Ishikawa (cell line): ENCODE measurements at regions not wholly inside any gene's neighbourhood (a gene's known extent, or its start where the extent isn't known, plus 50 kb on each side); places are given as distances from the start of the nearest gene placed in this dataset.

Source experiments
- CEBPB ChIP-seq: IDR thresholded peaks from 2 replicates; pipeline ENCODE4 v1.6.1; 2012
- CREB1 ChIP-seq: IDR thresholded peaks from 2 replicates; pipeline ENCODE4 v1.6.1; 2012; ENCODE audit warnings: low read depth
- EGR1 ChIP-seq: IDR thresholded peaks from 2 replicates; pipeline ENCODE4 v1.6.1; 2012
- EP300 ChIP-seq: IDR thresholded peaks from 2 replicates; pipeline ENCODE4 v1.6.1; 2012; ENCODE audit warnings: borderline replicate concordance
- FOXM1 ChIP-seq: IDR thresholded peaks from 2 replicates; pipeline ENCODE4 v1.6.1; 2012; ENCODE audit warnings: low read depth, borderline replicate concordance
- NFIC ChIP-seq: IDR thresholded peaks from 2 replicates; pipeline ENCODE4 v1.6.1; 2012
- RAD21 ChIP-seq: IDR thresholded peaks from 2 replicates; pipeline ENCODE4 v1.6.1; 2012; ENCODE audit warnings: low read depth
- TAF1 ChIP-seq: IDR thresholded peaks from 2 replicates; pipeline ENCODE4 v1.6.1; 2012; ENCODE audit warnings: low read depth, mild to moderate bottlenecking
- TCF12 ChIP-seq: IDR thresholded peaks from 2 replicates; pipeline ENCODE4 v1.6.1; 2012; ENCODE audit warnings: low read depth
- TEAD4 ChIP-seq: IDR thresholded peaks from 2 replicates; pipeline ENCODE4 v1.6.1; 2012
- YY1 ChIP-seq: IDR thresholded peaks from 2 replicates; pipeline ENCODE4 v1.6.1; 2012; ENCODE audit warnings: low read depth
- ZBTB7A ChIP-seq: IDR thresholded peaks from 2 replicates; pipeline ENCODE4 v1.6.1; 2012; ENCODE audit warnings: low read depth
- TF ChIP-seq, protein P1 (sequence below): IDR thresholded peaks from 2 replicates; pipeline ENCODE4 v1.6.1; 2012; ENCODE audit warnings: low read depth, mild to moderate bottlenecking
- TF ChIP-seq, protein P2 (sequence below): IDR thresholded peaks from 2 replicates; pipeline ENCODE4 v1.6.1; 2012
- TF ChIP-seq, protein P3 (sequence below): IDR thresholded peaks from 2 replicates; pipeline ENCODE4 v1.6.1; 2012

DNA sequence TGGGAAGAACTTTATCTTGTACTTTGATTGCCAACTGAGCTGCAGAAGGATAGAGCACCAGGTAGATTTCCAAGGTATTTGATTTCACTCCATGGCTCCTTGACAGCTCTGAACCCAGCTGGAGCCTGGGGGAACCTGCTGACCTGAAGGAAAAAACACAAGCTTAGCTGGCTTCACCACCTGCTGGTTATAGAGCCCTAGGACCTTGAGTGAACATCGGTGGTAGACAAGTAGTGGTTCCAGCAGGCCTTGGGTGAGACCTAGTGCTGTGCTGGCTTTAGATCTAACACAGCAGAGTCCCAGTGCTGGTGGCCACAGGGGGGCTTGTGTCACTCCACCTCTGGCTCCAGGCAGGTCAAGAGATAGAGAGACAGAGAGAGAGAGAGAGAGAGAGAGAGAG is 1102.6 kb downstream of the ADGRL3 start:
- TF ChIP-seq, protein P1, sequence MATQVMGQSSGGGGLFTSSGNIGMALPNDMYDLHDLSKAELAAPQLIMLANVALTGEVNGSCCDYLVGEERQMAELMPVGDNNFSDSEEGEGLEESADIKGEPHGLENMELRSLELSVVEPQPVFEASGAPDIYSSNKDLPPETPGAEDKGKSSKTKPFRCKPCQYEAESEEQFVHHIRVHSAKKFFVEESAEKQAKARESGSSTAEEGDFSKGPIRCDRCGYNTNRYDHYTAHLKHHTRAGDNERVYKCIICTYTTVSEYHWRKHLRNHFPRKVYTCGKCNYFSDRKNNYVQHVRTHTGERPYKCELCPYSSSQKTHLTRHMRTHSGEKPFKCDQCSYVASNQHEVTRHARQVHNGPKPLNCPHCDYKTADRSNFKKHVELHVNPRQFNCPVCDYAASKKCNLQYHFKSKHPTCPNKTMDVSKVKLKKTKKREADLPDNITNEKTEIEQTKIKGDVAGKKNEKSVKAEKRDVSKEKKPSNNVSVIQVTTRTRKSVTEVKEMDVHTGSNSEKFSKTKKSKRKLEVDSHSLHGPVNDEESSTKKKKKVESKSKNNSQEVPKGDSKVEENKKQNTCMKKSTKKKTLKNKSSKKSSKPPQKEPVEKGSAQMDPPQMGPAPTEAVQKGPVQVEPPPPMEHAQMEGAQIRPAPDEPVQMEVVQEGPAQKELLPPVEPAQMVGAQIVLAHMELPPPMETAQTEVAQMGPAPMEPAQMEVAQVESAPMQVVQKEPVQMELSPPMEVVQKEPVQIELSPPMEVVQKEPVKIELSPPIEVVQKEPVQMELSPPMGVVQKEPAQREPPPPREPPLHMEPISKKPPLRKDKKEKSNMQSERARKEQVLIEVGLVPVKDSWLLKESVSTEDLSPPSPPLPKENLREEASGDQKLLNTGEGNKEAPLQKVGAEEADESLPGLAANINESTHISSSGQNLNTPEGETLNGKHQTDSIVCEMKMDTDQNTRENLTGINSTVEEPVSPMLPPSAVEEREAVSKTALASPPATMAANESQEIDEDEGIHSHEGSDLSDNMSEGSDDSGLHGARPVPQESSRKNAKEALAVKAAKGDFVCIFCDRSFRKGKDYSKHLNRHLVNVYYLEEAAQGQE = no peak
- TF ChIP-seq ZBTB7A (no peak), CREB1 (no peak), RAD21 (no peak), FOXM1 (no peak), EP300 (no peak), EGR1 (no peak), NFIC (no peak), CEBPB (no peak), TCF12 (no peak), TAF1 (no peak), YY1 (no peak)
- TF ChIP-seq, protein P2, sequence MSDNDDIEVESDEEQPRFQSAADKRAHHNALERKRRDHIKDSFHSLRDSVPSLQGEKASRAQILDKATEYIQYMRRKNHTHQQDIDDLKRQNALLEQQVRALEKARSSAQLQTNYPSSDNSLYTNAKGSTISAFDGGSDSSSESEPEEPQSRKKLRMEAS = no peak

DNA sequence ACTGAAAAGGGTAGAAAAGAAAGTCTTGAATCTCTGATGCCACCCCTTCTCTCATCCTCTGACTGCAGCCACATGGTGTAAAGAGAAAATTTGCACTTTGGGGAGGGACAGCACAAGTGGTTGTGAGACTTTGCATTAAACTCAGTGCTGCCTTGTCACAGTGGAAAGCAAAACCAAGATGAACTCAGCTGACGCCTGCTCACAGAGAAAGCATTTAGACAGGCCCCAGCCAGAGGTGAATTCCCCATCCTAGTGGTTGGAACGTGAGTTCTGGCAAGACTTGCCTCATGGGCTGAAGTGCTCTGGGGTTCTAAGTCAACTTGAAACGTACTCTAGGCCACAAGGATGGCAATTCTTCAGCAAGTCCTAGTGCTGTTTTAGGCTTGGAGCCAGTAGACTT is 1101.4 kb downstream of the ADGRL3 start:
- TF ChIP-seq FOXM1 (no peak), TAF1 (no peak), YY1 (no peak), NFIC (no peak), TEAD4 (no peak), RAD21 (no peak), CREB1 (no peak)
- TF ChIP-seq, protein P1 = no peak
- TF ChIP-seq, protein P3, sequence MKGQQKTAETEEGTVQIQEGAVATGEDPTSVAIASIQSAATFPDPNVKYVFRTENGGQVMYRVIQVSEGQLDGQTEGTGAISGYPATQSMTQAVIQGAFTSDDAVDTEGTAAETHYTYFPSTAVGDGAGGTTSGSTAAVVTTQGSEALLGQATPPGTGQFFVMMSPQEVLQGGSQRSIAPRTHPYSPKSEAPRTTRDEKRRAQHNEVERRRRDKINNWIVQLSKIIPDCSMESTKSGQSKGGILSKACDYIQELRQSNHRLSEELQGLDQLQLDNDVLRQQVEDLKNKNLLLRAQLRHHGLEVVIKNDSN = no peak

DNA sequence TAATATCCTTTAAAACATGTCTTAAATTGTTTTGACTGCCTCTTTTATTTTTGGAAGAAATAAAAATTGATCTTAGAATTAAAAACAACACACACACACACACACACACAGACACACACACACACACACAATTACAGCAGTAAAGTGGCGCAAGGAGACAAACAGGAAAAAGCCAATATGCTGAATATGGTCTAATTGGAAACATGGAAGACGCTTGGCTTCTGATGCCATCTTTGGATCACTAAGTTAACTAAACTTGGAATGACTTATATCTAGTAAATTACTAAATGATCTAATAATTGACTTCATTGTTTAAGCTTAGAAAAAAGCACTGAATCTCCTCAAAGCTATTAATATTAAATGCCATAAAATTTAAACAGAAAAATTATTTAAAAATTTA is 1093.4 kb downstream of the ADGRL3 start:
- TF ChIP-seq TAF1 (no peak), YY1 (no peak), FOXM1 (no peak)

DNA sequence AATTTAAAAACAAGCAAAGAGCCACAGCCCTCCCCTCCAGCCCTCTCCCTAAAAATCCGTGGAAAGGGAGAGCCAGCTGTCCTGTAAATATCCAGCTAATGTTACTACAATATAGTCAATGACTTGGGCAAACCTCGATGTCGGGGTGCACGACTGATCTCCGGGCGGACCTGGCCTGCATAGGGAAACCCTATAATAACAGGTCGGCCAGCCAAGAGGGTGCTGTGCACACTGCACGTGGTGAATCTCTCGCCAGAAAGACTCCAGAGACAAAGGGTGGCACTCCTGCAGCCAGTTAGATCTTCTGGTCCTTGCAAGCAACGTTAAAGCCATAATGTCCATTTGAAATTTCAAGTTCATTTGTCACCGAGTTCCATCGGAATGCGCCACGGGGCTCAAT is 1092.8 kb downstream of the ADGRL3 start:
- TF ChIP-seq EGR1 = no peak
- TF ChIP-seq EP300 = no peak
- TF ChIP-seq CREB1 = no peak
- no peak for TF ChIP-seq NFIC

DNA sequence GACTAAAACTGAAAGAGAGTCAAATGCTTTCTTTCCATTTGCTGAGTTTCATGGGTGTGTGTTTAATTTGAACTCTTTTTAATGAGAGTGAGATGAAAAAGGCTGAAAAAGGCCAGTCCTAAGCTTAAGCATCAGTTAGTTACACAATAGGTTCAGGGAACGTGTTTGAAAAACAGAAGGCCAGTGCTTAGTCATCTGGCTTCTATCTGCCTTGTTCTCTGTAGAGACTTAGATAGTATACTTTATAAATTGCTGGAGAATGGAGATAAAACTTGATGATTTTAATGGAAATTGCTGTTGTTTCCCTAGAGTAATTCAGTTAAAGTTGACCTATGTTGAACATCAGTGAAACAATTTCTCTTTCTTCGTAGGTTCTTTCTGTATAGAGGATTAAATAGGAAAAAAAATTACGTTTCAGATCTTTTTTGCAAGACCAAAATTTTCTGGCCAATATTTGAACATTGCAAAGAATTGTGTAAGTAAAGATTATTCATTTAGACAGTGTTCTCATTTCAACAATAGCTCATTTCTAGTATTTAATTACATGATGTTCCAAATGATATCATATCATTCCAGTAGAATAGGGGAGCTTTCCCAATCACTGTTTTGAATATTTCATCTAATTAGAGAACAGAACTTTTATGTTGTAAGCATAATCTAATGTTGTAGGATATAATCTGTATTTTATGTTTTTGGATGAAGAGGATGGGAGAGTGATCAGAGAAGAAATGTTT is 1088.8 kb downstream of the ADGRL3 start:
- no peak for TF ChIP-seq CEBPB
- TF ChIP-seq, protein P2 = no peak
- TF ChIP-seq ZBTB7A = no peak
- TF ChIP-seq FOXM1 = no peak
- TF ChIP-seq EP300 = no peak
- TF ChIP-seq, protein P3 = no peak
- TF ChIP-seq TCF12 = no peak
- no peak for TF ChIP-seq TEAD4
- TF ChIP-seq, protein P1 = no peak
- TF ChIP-seq CREB1 = no peak
- no peak for TF ChIP-seq TAF1
